Loucy (cell line): ENCODE measurements at regions not wholly inside any gene's neighbourhood (a gene's known extent, or its start where the extent isn't known, plus 50 kb on each side); places are given as distances from the start of the nearest gene placed in this dataset.

Source experiments
- H2AFZ ChIP-seq: fragments of 200-600 bp; sonication (generic); 2 replicates; pipeline ENCODE4 v1.6.0; 2016; ENCODE audit warnings: antibody characterized with exemption, mild to moderate bottlenecking, low read length, moderate library complexity
- H3F3A ChIP-seq: fragments of 200-600 bp; 2 replicates; pipeline ENCODE4 v1.6.0; 2016; ENCODE audit warnings: antibody characterized with exemption, low read depth, mild to moderate bottlenecking
- H3K27me3 ChIP-seq: fragments of 200-600 bp; sonication (generic); 2 replicates; pipeline ENCODE4 v1.6.1; 2014; ENCODE audit warnings: low read length, mild to moderate bottlenecking; ENCODE audit not compliant: insufficient read depth, poor library complexity, severe bottlenecking
- H3K36me3 ChIP-seq: fragments of 200-600 bp; sonication (generic); 2 replicates; pipeline ENCODE4 v1.6.1; 2016; ENCODE audit warnings: low read length; ENCODE audit not compliant: insufficient read depth
- H3K4me1 ChIP-seq: fragments of 200-600 bp; sonication (generic); 2 replicates; pipeline ENCODE4 v1.5.1; 2014; ENCODE audit warnings: low read length, mild to moderate bottlenecking; ENCODE audit not compliant: insufficient read depth, poor library complexity, severe bottlenecking
- H3K4me2 ChIP-seq: fragments of 200-600 bp; sonication (generic); 2 replicates; pipeline ENCODE4 v1.6.0; 2014; ENCODE audit warnings: antibody characterized with exemption, low read length, low read depth, mild to moderate bottlenecking; ENCODE audit not compliant: poor library complexity, severe bottlenecking
- H3K4me3 ChIP-seq: fragments of 200-600 bp; sonication (generic); 2 replicates; pipeline ENCODE4 v1.5.1; 2014; ENCODE audit warnings: low read length, mild to moderate bottlenecking, mixed read lengths; ENCODE audit not compliant: poor library complexity, severe bottlenecking
- H3K79me2 ChIP-seq: fragments of 200-600 bp; sonication (generic); 2 replicates; pipeline ENCODE4 v1.6.1; 2014; ENCODE audit warnings: low read length; ENCODE audit not compliant: insufficient read depth
- H3K9ac ChIP-seq: fragments of 200-600 bp; sonication (generic); 2 replicates; pipeline ENCODE4 v1.6.0; 2014; ENCODE audit warnings: mild to moderate bottlenecking, low read depth, low read length, moderate library complexity; ENCODE audit not compliant: poor library complexity, severe bottlenecking
- H3K9me2 ChIP-seq: fragments of 200-600 bp; sonication (generic); replicated peaks from 2 replicates; pipeline ENCODE4 v1.6.1; 2016; ENCODE audit warnings: low read depth, low read length, mixed read lengths
- H3K9me3 ChIP-seq: fragments of 200-600 bp; sonication (generic); 2 replicates; pipeline ENCODE4 v1.6.1; 2014; ENCODE audit warnings: mild to moderate bottlenecking, antibody characterized with exemption, low read length, low read depth; ENCODE audit not compliant: insufficient read depth
- H4K20me1 ChIP-seq: fragments of 200-600 bp; sonication (generic); 2 replicates; pipeline ENCODE4 v1.6.0; 2014; ENCODE audit warnings: antibody characterized with exemption, low read length, mild to moderate bottlenecking; ENCODE audit not compliant: insufficient read depth, poor library complexity, severe bottlenecking
- CTCF ChIP-seq: fragments of 200-600 bp; sonication (generic); conservative IDR thresholded peaks from 2 replicates; pipeline ENCODE4 v1.5.1; 2014; ENCODE audit warnings: mild to moderate bottlenecking, antibody characterized with exemption, low read length
- EZH2phosphoT487 ChIP-seq: fragments of 200-600 bp; IDR thresholded peaks from 2 replicates; pipeline ENCODE4 v1.6.1; 2018; ENCODE audit warnings: antibody characterized with exemption, mild to moderate bottlenecking, moderate library complexity, borderline replicate concordance

GRCh38 chr3:8187996-8188395, 313.6 kb upstream of the LMCD1 start:
- Histone ChIP-seq H3F3A (no peaks in the 10 kb centered on the region), H3K79me2 (no peaks in the 10 kb centered on the region), H2AFZ (no peak overlapping the region), H3K4me2 (no peak overlapping the region), H3K4me1 (no peaks in the 10 kb centered on the region), H3K9me2 (no peaks in the 10 kb centered on the region), H3K4me3 (no peak overlapping the region), H3K9me3 (no peaks in the 10 kb centered on the region), H3K9ac (no peak overlapping the region), H3K36me3 (no peaks in the 10 kb centered on the region), H4K20me1 (no peaks in the 10 kb centered on the region), H3K27me3 (no peaks in the 10 kb centered on the region)
- TF ChIP-seq EZH2phosphoT487 (no peak), CTCF (no peak)

GRCh38 chr3:8189051-8189450, 312.6 kb upstream of the LMCD1 start:
- H2AFZ ChIP-seq = no peak overlapping the region
- H3K9me3 ChIP-seq = no peaks in the 10 kb centered on the region
- no peak overlapping the region for H3K9ac ChIP-seq
- H3K4me2 ChIP-seq = no peak overlapping the region
- H3K4me3 ChIP-seq = no peak overlapping the region
- no peaks in the 10 kb centered on the region for H3K36me3 ChIP-seq
- no peaks in the 10 kb centered on the region for H4K20me1 ChIP-seq
- H3K4me1 ChIP-seq = no peaks in the 10 kb centered on the region
- no peak for TF ChIP-seq CTCF
- TF ChIP-seq EZH2phosphoT487 = no peak
- no peaks in the 10 kb centered on the region for H3K27me3 ChIP-seq
- H3K79me2 ChIP-seq = no peaks in the 10 kb centered on the region
- H3F3A ChIP-seq = no peaks in the 10 kb centered on the region
- H3K9me2 ChIP-seq = no peaks in the 10 kb centered on the region

GRCh38 chr3:8191406-8191805, 310.2 kb upstream of the LMCD1 start:
- H3K9me3 ChIP-seq = no peaks in the 10 kb centered on the region
- H4K20me1 ChIP-seq = no peaks in the 10 kb centered on the region
- TF ChIP-seq EZH2phosphoT487 = no peak
- no peak for TF ChIP-seq CTCF
- no peaks in the 10 kb centered on the region for H3K79me2 ChIP-seq
- no peak overlapping the region for H3K4me2 ChIP-seq
- H3K9me2 ChIP-seq = no peaks in the 10 kb centered on the region
- H3K9ac ChIP-seq = no peak overlapping the region
- no peaks in the 10 kb centered on the region for H3K4me1 ChIP-seq
- H3K4me3 ChIP-seq = no peak overlapping the region
- no peaks in the 10 kb centered on the region for H3K27me3 ChIP-seq
- no peaks in the 10 kb centered on the region for H3F3A ChIP-seq
- H2AFZ ChIP-seq = no peak overlapping the region
- no peaks in the 10 kb centered on the region for H3K36me3 ChIP-seq
